NCI-H2196 treated with DMSO at 0.1 percent for 48 hours (cell line): ENCODE measurements at regions not wholly inside any gene's neighbourhood (a gene's known extent, or its start where the extent isn't known, plus 50 kb on each side); places are given as distances from the start of the nearest gene placed in this dataset.

ENCODE experiments used
- DNase-seq: peaks from one replicate; lab custom pipeline; 2025; ENCODE audit not compliant: unreplicated experiment; lab: John Stamatoyannopoulos, UW

DNA sequence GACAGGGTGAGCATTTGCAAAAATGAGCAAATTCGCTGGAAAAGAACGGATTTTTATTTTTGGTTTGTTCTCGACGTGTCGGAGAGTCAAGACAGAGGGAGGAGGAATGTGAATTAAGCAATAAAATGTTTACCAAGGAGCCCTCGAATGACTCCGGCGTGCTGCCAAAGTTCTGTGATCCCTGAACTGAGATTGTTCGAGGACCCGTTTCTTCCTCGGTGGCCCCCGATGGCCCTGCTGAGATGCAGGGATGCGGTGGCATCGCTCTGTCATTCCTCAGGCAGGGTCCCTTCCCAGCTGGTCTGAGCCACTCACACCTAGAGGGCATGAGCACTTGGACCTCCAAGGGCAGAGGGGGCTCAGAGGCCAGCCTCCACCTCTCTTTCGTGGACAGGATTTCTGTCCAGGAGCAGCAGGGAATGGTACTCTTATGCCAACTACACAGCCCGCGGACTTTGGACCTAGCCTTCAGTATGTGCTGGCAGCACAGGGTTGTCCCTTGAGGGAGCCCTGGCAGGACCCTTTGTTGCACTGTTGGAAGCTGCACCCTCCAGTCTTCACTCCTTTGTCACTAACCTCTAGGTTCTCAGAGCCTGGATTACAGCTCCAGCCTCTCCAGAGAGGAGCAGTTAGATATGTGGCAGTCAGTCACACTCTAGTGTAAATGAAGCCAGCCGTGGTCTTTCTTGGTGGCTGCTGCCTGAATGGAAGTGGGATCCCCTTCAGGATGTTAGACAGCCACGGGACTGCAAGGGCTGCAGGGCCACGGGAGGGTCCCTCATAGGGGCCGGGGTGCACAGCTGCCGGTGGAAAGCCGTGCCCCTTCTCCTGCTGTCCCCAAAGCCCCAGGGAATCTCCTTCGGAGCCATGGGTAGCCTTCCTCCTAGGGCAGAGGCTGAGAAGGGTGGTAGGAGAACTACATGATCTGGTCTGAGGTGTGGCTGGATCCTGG, 109.4 kb upstream of the ANO1 start:
- no peak for DNase-seq

DNA sequence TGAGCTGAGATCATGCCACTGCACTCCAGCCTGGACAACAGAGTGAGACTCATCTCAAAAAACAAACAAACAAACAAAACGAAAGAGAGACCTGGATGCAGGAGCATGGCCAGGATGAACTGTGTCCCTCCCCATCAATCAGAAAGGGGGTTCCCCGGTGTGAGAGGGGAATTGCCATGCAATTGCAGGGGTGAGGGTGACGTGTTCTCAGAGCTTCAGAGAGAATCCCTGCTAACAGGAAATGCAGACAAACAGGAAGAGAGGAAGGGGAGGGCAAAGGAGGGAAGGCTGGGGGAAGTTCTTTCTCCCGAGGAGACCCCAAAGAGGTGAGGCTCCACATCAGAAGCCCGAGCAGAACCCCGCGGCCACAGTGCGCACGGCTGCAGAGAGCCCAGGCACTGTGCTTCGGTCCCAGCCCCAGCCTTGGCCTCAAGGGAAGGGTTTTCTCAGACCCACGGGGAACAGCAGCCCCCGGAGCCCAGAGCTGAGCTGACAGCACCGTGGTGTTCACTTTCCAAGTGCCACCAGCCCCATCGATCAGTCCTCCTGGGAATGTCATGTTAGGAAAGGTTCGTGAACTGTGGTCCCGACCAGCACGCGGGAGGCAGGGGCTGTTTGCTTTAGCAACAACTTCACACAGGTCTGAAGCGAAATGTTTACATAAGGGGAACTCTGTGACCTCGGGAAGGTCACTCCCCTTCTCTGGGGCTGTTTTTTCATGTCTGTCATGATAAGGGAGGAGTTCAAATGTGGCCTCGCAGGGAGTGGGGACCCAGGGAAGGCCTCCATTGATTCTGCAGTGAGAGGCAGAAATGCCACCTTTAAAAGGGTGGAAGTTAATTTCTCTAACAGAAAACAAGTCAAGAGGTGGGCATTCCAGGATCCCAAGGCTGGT, 108.0 kb upstream of the ANO1 start:
- no peak for DNase-seq

DNA sequence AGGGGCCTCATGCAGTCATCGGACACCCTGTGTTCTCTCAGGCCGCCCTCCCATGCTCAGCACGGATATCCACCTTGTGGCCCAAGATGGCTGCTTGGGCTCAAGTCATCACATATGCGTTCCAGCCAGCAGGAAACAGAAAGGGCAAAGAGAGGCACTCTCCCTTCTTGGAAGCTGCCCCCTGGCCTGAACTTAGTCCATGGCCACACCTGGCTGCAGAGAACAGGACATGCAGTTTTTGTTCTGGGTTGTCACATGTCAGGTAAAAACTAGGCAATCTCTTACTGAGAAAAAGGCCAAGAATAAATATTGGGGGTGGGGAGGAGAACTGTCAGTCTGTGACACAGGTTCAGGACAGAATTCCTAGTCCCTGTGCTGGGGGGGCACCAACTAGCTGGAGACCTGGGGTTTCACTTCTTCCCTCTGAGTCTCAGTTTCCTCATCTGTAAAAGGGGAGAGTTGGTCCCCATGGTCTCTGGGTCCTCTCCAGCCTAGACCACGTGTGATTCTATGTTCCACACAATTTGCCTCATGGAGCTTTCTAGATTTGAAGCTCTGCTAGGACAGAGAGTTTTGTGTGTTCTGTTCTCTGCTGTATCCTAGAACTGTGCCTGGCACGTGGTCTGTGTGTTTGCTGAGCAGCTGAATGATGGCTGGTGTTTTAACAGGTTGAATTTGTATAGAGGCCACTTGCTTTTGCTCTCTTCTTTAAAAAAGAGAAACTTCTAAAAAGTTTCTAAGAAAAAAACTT, 107.2 kb upstream of the ANO1 start:
- DNase-seq: no peak

DNA sequence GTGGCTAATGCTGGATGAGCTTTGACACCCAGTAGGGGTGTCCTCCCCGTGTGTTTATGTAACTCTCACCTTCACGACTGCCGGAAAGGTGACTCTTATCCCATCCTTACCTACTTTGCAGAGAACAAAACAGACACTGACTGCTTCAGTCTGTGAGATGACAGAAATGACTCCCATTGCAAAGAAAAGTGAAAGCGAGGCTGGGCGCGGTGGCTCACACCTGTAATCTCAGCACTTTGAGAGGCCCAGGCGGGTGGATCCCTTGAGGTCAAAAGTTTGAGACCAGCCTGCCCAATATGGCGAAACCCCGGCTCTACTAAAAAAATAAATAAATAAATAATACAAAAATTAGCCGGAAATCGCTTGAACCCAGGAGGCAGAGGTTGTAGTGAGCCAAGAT, 106.4 kb upstream of the ANO1 start:
- no peak for DNase-seq

DNA sequence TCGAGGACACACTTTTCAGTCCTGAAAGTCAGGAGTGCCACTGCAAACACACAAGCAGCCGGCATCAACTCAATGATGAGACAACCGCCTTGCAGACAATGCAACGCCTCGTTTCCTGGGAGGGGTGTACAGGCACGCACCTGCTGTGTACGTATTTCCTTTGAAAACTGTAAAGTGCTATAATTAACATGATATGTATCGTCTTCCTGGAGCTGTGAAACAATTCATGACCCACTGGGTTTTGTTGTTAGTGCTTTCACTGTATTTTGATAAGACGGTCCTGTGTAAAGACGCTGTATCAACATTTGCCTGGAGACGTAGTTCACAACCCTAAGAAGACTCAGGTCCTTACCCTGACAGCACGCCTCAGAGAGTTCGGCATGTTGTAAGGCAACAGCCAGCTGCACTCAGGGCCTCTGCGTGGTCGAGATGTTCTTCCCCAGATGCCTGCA, 105.7 kb upstream of the ANO1 start:
- no peak for DNase-seq

DNA sequence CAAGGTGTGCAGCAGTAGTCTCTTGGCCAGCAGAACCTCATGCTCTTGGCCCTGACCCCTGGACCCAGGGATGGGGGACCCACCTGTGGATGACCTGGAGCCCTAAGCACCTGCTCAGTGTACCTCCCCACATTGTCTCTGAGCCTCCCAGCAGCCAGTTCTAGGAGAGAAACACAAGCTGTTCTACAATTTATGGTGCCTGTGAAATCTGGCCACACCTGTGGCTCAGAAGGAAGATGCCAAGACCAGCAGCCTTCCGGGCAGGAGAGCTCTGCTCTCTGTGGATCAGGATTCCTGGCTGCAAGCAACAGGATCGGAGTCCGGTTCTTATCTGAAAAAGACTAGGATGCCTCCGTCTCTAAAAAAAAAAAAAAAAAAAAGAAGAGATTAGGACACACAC, 103.6 kb upstream of the ANO1 start:
- DNase-seq: no peak

DNA sequence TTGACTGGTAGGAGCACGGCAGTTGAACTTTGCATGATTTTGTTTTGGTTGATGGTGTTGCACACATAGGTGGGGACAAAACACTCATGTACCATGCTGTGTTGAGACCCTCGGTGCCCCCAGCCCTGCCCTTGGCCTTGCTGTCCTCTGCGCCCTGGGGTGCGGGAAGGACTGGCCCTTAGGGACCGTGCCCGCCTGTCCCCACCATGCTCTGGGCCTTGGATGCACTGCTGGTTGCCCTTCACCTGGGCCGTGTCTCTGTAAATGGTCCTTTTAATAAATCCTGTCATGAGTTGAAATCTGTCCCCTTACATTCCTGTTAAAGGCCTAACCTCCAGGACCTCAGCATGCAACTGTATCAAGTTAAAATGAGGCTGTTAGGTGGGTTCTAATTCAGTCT, 102.3 kb upstream of the ANO1 start:
- no peak for DNase-seq

DNA sequence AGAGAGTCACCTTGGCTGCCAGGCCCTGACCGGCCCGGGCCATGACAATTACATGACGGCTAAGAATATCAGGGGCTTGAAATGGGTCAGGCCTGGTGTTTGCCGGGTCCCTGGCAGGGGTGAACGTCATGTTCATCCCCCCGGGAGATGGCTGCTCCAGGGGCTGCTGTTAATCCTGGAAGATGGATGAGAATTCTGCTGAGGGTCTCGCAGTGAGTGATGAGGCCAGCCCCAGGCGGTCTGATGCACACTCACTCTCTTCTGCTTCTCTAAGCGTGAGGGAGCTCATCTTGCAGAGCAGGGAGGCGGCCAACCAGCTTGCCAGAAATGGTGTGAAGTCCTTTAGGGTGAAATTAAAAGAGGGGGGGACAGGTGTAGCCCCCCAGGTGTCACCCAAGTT, 101.3 kb upstream of the ANO1 start:
- DNase-seq: no peak

DNA sequence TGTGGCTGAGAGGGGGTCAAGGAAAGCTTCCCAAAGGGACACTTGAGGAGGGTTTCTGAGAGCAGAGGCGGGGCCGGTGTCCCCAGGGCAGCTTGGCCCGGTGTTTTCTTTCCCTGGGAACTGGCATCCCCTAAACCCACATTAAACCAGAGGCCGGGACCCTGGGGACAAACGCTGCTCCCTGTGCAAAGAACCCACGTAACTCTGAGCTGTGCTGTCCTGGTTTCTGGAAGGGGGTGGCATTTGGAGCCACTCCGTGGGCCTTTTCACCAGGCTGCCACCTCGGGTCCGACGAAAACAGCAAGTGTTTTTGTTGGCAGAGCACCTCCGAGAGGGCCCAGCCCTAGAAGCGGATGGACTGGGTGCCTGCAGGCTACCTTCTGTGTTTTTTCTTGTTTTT, 100.2 kb upstream of the ANO1 start:
- DNase-seq: no peak

DNA sequence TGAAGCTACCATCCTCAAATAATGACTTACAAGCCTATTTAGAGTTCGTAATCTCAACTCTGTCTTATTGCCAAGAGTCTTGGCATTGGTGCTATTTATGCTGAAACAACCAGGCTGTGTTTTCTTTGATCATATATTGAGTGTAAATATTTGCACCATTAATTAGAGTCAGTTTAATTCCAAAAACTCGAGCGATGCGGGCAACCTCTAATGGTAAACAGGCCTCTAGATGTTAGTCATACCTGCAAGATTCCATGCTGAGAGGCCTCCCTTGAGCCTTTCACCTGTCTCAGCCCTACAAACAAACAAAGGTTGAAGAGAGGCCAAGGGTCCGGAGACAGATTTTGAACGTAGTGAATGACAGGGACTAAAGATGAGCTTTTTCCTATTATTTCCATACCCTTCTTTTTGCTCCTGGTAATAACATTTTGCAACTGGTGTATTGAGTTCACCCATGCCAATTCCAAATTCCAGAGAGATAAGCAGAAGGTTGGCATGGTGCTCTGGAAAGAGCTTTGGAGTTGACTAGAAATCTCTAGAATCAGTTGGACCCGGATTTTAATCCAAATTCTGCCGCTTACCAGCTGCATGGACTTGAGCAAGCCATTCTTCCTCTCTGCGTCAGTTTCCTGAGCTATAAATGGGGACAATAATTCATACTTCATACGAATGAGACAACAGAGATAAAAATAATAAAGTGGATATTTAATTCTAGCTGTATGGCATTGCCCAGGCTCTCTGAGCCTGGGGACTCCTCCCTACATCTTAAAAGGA, 99.1 kb upstream of the ANO1 start:
- DNase-seq: no peak

DNA sequence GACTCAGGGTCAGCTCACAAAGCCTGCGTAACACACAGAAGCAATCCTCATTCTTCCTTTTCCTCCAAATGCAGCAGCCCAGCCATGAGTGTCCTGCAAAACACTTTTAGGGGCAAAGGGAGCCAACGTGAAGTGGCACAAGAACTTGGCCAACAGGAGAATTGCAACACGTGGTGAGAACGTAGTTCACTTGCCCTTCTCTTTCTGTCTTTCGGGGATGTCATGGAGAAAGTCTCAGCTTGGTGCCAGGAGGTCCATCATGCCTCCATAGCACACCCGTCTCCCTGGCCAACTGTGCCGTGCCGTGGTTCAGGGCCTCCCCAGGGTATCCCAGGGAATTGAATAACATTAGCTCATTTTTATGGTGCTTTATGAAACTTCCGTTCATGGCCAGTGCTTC, 98.5 kb upstream of the ANO1 start:
- DNase-seq: no peak

DNA sequence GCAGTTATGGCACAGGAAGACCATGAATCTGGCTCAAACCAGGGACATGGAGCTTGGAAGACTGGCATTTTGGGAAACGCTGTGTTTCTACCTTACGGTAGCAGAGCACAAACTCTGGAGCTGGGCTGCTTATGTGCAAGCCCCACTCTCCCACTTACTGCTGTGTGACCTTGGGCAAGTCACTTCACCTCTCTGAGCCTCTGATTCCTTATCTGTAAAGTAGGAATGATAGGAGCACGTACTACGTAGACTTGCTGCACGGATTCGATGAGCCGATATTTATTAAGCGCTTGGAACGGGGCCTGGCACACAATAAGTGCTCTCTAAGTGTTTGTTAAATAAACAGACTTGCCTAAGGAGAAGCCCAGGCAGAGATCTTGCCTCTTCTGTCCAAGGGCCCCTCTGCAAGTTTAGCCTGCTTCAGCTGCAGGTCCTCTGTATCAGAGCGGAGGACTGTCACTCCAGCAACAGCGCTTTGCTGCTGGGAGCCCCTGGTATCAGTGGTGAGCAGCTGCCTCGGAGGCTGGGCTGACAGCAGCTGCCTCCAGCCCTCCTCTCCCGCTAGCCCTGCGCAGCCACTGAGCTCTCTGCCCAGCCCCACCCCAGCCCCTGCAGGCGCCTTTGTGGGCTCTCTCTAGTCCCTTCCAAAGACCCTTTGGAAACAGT, 96.9 kb upstream of the ANO1 start:
- DNase-seq: no peak

DNA sequence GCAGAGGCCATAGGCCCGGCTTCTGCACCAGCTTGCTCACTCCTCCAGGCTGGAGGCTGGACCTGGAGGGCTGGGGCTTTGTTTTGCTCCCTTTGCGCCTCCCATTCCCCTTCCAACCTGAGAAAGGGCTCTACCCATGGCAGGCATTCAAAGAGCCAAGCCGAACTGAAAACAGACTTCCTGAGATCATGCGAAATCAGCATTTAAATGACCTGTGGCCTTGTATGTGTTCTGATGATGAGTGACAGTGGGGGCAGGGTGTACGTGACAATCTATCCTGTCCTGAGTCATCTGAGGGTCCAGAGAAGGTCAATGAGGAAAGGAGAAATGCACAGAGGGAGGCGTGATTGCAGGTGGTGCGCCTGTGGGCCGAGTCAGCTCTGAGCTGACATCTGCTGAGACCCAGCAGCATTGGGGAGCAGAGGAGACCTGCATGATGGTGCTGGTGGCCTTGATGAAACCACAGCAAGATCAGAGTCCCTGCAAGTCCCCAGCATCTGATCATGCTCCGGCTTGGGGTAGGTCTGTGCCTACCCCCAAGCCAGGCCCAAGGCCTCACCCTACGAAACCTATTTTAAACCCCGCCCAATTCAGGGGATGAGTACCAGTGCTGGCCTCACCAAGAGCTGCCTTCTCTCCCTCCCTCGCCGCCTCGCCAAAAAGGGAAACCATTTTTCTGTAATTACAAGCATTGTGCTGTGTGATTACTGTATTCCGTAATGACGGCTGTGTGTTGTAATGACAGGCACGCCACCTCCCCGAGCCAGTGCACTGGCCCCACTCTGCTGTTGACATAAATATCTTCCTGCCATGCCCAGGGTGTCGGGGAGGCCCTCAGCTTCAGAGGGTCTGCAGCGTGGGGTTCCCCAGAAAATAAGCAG, 95.2 kb upstream of the ANO1 start:
- no peak for DNase-seq

DNA sequence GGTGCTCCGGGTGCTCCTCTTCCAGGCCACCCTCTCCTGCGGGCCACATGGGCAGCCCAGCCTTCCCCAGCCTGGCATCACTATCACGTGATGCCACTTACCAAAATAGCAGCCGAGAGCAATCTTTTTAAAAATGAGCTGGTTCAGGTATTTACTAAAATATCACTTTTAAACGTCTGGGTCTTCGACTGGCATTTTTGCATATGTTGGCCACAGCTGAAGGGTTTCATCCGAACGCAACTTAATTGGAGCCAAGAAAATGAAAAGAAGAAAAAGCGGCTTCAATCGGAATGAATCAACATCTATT, 94.6 kb upstream of the ANO1 start:
- DNase-seq: no peak

DNA sequence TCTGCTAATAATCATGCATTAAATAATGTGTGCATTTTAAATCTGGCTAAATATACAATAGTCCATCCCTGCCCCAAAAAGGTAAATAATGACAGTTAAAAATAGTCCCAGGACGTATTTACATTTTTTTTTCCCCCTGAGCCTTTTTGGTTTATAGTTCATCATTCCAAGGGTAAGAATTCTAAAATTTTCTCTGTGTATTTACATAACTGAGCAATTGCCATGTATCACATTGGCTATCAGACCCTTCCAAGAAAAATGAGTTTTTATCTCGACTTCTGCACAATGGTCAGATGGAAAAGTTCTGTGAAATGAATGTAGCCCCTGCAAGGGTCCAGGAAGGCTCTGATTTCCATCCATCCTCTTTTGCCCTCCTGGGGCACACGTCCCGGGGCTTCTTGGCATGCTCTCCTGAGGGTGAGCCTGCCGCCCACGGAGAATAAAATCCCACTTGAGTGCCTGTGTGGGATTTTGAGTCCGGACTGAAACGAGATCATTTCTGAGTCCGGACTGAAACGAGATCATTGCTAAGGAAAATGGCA, 94.1 kb upstream of the ANO1 start:
- no peak for DNase-seq

DNA sequence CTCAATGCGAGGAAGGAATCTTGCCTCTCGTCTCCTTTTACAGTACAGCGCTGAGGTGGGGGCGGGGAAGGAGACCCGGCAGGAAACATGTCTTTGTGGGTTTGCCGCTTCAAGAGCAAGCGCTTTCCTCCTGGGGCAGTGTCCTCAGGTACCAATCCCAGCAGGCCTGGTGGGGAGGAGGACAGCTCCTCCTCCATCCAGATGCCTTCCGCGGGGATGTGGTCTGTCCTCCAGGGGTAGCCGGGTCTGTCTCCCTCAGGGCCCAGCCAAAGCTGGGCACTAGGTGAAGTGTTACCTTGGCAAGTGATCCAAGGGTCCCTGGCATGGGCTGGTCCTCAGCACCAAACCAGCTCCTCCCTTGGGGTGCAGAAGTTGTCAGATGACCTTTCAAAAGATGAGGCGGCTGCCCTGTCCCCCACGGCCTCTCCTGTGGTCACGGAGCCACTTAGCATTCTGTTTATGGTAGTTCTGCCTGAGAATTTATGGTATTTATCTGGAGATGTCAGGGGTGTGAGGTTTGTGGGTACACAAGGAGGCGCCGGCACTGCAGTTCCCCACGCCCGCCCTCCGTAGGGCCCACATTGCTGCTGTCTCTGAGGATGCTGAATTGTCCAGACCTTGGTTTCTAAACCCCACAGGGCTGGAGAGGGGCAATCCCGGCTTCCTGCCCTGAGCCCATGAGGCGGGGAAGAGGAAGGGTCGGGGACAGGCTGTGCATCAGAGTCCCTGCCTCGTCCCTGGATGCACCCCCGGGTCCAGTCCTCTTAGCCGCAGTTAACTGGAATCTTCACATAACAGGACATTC, 93.5 kb upstream of the ANO1 start:
- no peak for DNase-seq

DNA sequence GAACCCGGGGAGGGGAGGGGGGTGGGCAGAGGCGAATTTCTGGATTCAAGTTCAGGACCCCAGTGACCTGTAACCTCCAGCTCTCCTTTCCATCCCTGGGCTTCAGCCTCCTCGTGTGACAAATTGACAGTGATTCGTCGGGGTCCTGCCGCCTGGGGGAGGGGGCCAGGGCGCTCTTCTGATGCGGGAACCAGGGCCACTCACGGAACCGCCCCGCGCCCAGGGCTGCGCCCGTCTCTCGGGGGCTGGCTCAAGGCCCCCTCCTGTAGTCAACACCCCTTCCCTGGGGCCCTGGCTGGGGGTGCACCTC, 92.8 kb upstream of the ANO1 start:
- DNase-seq: no peak
